ENCODE measurements at regions not wholly inside any gene's neighbourhood (a gene's known extent, or its start where the extent isn't known, plus 50 kb on each side); places are given as distances from the start of the nearest gene placed in this dataset.

DNA sequence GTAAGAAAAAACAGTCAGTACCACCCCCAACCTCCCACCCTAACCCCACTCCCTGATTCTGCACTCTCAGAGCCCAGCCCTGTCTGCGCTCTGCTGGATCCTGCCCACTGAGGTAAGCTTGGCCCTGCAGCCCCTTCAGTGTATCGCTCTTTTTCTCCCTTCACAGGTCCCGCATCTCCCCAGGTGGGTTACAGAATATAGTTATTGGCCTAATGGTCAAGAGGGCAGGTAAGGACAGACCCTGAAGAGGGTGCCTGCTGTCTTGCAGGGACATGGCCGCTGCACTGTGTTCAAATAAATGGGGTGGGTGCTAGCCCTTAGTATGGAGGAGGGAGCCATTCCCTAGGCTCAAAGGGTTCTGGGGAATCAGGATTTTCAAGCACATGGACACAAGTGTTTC lies 135.7 kb downstream of the ADSS2 start:
- DNase-seq = no peak
- no peaks in the 10 kb centered on the region for H3K27me3 ChIP-seq (ENCODE audit: control insufficient read depth, insufficient read depth, low read length)
- intact Hi-C loops (cut with DNase I) = no loop called here
- TF ChIP-seq, protein P1, sequence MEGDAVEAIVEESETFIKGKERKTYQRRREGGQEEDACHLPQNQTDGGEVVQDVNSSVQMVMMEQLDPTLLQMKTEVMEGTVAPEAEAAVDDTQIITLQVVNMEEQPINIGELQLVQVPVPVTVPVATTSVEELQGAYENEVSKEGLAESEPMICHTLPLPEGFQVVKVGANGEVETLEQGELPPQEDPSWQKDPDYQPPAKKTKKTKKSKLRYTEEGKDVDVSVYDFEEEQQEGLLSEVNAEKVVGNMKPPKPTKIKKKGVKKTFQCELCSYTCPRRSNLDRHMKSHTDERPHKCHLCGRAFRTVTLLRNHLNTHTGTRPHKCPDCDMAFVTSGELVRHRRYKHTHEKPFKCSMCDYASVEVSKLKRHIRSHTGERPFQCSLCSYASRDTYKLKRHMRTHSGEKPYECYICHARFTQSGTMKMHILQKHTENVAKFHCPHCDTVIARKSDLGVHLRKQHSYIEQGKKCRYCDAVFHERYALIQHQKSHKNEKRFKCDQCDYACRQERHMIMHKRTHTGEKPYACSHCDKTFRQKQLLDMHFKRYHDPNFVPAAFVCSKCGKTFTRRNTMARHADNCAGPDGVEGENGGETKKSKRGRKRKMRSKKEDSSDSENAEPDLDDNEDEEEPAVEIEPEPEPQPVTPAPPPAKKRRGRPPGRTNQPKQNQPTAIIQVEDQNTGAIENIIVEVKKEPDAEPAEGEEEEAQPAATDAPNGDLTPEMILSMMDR (IDR thresholded peaks at IDR 0.05; ENCODE audit: borderline replicate concordance, extremely low read depth, insufficient read depth) = no peak
- H3K4me3 ChIP-seq (ENCODE audit: low read length in 3 of 3) = no peak overlapping the region
- H3K36me3 ChIP-seq (ENCODE audit: control insufficient read depth in 2 of 3, insufficient read depth in 3 of 3, low read length in 3 of 3) = no peaks in the 10 kb centered on the region
- no peak overlapping the region for H3K27ac ChIP-seq (ENCODE audit: low read depth in 2 of 2, low read length in 2 of 2)
- FAIRE-seq = no peak
- no peaks in the 10 kb centered on the region for H3K9me3 ChIP-seq (ENCODE audit: control insufficient read depth in 2 of 3, insufficient read depth in 1 of 3, low read length in 3 of 3)
- peaks cover 0 to 3% (median 0%) of the 10 kb centered on the region in 3 donors for H3K4me1 ChIP-seq (ENCODE audit: control insufficient read depth in 2 of 3, insufficient read depth in 2 of 3, low read depth in 1 of 3, low read length in 3 of 3)
- no peak overlapping the region for H3K9ac ChIP-seq (ENCODE audit: low read length in 3 of 3)

DNA sequence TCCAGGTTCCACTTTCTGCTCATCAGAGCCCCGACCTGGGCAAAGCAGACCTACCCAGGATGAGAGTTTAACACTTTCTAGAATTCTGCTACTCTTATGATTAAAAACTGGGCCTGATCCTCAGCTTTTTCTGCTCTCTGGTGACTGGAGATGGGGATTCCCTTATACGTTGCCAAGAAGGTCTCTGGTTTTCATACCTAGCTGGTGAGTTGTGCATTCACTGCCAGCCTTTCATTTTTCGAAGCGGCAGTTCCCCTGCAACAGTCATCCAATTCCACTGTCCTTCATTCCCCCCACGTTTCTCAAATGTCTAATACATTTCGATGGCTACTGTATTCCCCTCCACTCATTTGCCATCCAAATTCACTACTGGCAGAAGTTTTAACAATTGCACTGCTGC lies 135.3 kb downstream of the ADSS2 start:
- no peak for FAIRE-seq
- TF ChIP-seq, protein P1 (IDR thresholded peaks at IDR 0.05; ENCODE audit: borderline replicate concordance, extremely low read depth, insufficient read depth) = no peak
- Histone ChIP-seq H3K27me3 (ENCODE audit: control insufficient read depth, insufficient read depth, low read length) (no peaks in the 10 kb centered on the region), H3K36me3 (ENCODE audit: control insufficient read depth in 2 of 3, insufficient read depth in 3 of 3, low read length in 3 of 3) (no peaks in the 10 kb centered on the region), H3K4me1 (ENCODE audit: control insufficient read depth in 2 of 3, insufficient read depth in 2 of 3, low read depth in 1 of 3, low read length in 3 of 3) (peaks cover 0 to 3% (median 0%) of the 10 kb centered on the region in 3 donors), H3K27ac (ENCODE audit: low read depth in 2 of 2, low read length in 2 of 2) (no peak overlapping the region), H3K9me3 (ENCODE audit: control insufficient read depth in 2 of 3, insufficient read depth in 1 of 3, low read length in 3 of 3) (no peaks in the 10 kb centered on the region), H3K4me3 (ENCODE audit: low read length in 3 of 3) (no peak overlapping the region), H3K9ac (ENCODE audit: low read length in 3 of 3) (no peak overlapping the region)
- DNase-seq = no peak
- intact Hi-C loops (cut with DNase I) = no loop called here

DNA sequence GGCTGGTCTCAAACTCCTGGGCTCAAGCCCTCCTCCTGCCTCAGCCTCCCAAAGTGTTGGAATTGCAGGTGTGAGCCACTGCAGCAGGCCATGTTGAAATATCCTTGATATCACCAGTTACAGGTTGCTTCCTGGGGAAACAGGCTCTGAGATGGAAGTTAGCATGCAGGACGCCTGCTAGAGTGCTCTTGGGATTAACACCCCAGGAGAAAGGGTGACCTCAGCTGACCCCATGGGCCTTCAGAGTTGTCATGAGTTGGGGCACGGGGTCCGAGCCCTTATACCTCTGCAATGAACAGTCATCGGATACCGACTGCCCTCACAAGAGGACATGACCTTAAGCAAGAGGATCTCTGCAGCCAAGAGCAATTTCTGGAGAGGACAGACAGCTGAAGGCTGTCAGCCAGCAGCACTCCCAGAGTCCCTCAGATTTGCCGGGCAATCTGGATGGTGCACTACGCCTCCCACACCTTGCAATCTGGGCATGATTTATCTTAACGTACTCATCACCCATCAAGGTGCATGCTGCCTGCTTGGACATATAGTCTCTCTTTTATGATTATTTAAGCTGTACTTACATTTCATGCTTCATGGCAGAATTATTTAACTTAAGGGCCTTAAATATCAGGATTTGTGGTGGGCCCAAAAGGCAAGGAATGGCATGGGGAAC lies 134.6 kb downstream of the ADSS2 start:
- no peak overlapping the region for H3K27ac ChIP-seq (ENCODE audit: low read depth in 2 of 2, low read length in 2 of 2)
- H3K4me1 ChIP-seq (ENCODE audit: control insufficient read depth in 2 of 3, insufficient read depth in 2 of 3, low read depth in 1 of 3, low read length in 3 of 3) = peaks cover 0 to 2% (median 0%) of the 10 kb centered on the region in 3 donors
- H3K36me3 ChIP-seq (ENCODE audit: control insufficient read depth in 2 of 3, insufficient read depth in 3 of 3, low read length in 3 of 3) = no peaks in the 10 kb centered on the region
- H3K9ac ChIP-seq (ENCODE audit: low read length in 3 of 3) = no peak overlapping the region
- H3K4me3 ChIP-seq (ENCODE audit: low read length in 3 of 3) = no peak overlapping the region
- intact Hi-C loops (cut with DNase I) = no loop called here
- no peaks in the 10 kb centered on the region for H3K9me3 ChIP-seq (ENCODE audit: control insufficient read depth in 2 of 3, insufficient read depth in 1 of 3, low read length in 3 of 3)
- no peaks in the 10 kb centered on the region for H3K27me3 ChIP-seq (ENCODE audit: control insufficient read depth, insufficient read depth, low read length)
- FAIRE-seq (no peak), DNase-seq (no peak)
- TF ChIP-seq, protein P1 (IDR thresholded peaks at IDR 0.05; ENCODE audit: borderline replicate concordance, extremely low read depth, insufficient read depth) = no peak

- Histone ChIP-seq H3K4me3 (ENCODE audit: low read length in 3 of 3) (no peak overlapping the region), H3K9me3 (ENCODE audit: control insufficient read depth in 2 of 3, insufficient read depth in 1 of 3, low read length in 3 of 3) (no peaks in the 10 kb centered on the region), H3K4me1 (ENCODE audit: control insufficient read depth in 2 of 3, insufficient read depth in 2 of 3, low read depth in 1 of 3, low read length in 3 of 3) (no peaks in the 10 kb centered on the region), H3K27ac (ENCODE audit: low read depth in 2 of 2, low read length in 2 of 2) (no peak overlapping the region), H3K9ac (ENCODE audit: low read length in 3 of 3) (no peak overlapping the region), H3K27me3 (ENCODE audit: control insufficient read depth, insufficient read depth, low read length) (no peaks in the 10 kb centered on the region), H3K36me3 (ENCODE audit: control insufficient read depth in 2 of 3, insufficient read depth in 3 of 3, low read length in 3 of 3) (no peaks in the 10 kb centered on the region)
- FAIRE-seq (no peak), DNase-seq (no peak)
- intact Hi-C loops (cut with DNase I) = no loop called here
- TF ChIP-seq, protein P1 (IDR thresholded peaks at IDR 0.05; ENCODE audit: borderline replicate concordance, extremely low read depth, insufficient read depth) = no peak
Measured at GRCh38 chr1:244318078-244318477, 133.6 kb downstream of the ADSS2 start.

Measured in kidney (tissue), 13 donors.